Transverse colon (tissue), 4 donors: ENCODE measurements at regions not wholly inside any gene's neighbourhood (a gene's known extent, or its start where the extent isn't known, plus 50 kb on each side); places are given as distances from the start of the nearest gene placed in this dataset.

Experiments used
- DNase-seq: peaks from one replicate; pipeline ENCODE4 v3.0.0-alpha.2; 2019
- H3K27ac ChIP-seq, 4 donors: fragments of 200-600 bp; sonication (generic); 2 replicates each; pipeline ENCODE4 v1.5.1; 2016 to 2018; ENCODE audit warnings: inconsistent platforms in 4 of 4
- H3K27me3 ChIP-seq: fragments of 200-600 bp; sonication (generic); 2 replicates; pipeline ENCODE4 v1.5.1; 2017; ENCODE audit warnings: inconsistent platforms
- H3K36me3 ChIP-seq, 4 donors: fragments of 200-600 bp; sonication (generic); 2 replicates each; pipeline ENCODE4 v1.5.1; 2017 to 2019; ENCODE audit warnings: inconsistent platforms in 4 of 4
- H3K4me1 ChIP-seq, 4 donors: fragments of 200-600 bp; sonication (generic); 2 replicates each; pipeline ENCODE4 v1.5.1; 2017 to 2020; ENCODE audit warnings: inconsistent platforms in 4 of 4
- H3K4me3 ChIP-seq, 4 donors: fragments of 200-600 bp; sonication (generic); 1 replicate in 1 of 4; 2 replicates in 3 of 4; pipeline versions ENCODE4 v1.5.1 to v1.6.1; 2017 to 2019; ENCODE audit warnings: inconsistent platforms in 4 of 4
- H3K9me3 ChIP-seq, 2 donors: fragments of 200-600 bp; sonication (generic); 2 replicates each; pipeline ENCODE4 v1.5.1; 2017 to 2019; ENCODE audit warnings: inconsistent platforms in 2 of 2
- CTCF ChIP-seq, 5 experiments: fragments of 200-600 bp in 3 of 5; fragments of 450-650 bp in 2 of 5; sonication (generic) in 3 of 5; IDR thresholded peaks; 1 replicate in 2 of 5; 2 replicates in 3 of 5; pipeline ENCODE4 v1.5.1; 2016 to 2017; ENCODE audit warnings: antibody characterized with exemption in 5 of 5, inconsistent platforms in 3 of 5, mild to moderate bottlenecking in 2 of 5, moderate library complexity in 1 of 5
- EP300 ChIP-seq: sonication (generic); formaldehyde crosslinking; IDR thresholded peaks from one replicate; pipeline ENCODE4 v1.6.1; 2017; ENCODE audit warnings: antibody characterized with exemption, low read depth
- POLR2A ChIP-seq: fragments of 450-650 bp; IDR thresholded peaks from one replicate; pipeline ENCODE4 v1.6.1; 2016; ENCODE audit warnings: antibody characterized with exemption, mild to moderate bottlenecking, moderate library complexity
- POLR2AphosphoS5 ChIP-seq, 3 donors: sonication (generic); formaldehyde crosslinking; IDR thresholded peaks; one replicate each; pipeline ENCODE4 v1.6.1; 2016; ENCODE audit warnings: antibody characterized with exemption in 3 of 3
- WGBS, 2 donors: methylation state at CpG; one replicate each; pipeline ENCODE4 v1.1.5; 2018; ENCODE audit warnings: low coverage in 1 of 2; 5-methylcytosine and 5-hydroxymethylcytosine counted together
- in situ Hi-C, 4 donors: fragments of 200-750 bp; cut with MboI; loops; one replicate each; pipeline versions ENCODE4 v1.15.0 to v1.15.1; 2017; ENCODE audit warnings: low sequenced_read_pairs in 3 of 4, low pct_ligation_motif_present in 1 of 4, low pct_unique_long_range_greater_than_20kb in 1 of 4
- intact Hi-C: fragments of 100-400 bp; cut with DNase I; formaldehyde crosslinking; loops from one replicate; pipeline ENCODE4 v1.15.1; 2023; ENCODE audit warnings: low total_unique reads

GRCh38 chr2:194559523-194559922, 1097.5 kb upstream of the SLC39A10 start:
- WGBS, 2 donors: 43 to 79% methylated on average over 1 to 5 of the region's 5 CpGs
- H3K36me3 ChIP-seq: no peaks in the 10 kb centered on the region
- no peak for DNase-seq
- in situ Hi-C loops (no loop called here), intact Hi-C loops (no loop called here)
- H3K9me3 ChIP-seq: no peaks in the 10 kb centered on the region
- H3K27ac ChIP-seq: no peak overlapping the region
- no peaks in the 10 kb centered on the region for H3K4me1 ChIP-seq
- TF ChIP-seq CTCF (IDR thresholded peaks at IDR 0.05): no peak
- TF ChIP-seq EP300: no peak
- no peak for TF ChIP-seq POLR2AphosphoS5 (IDR thresholded peaks at IDR 0.05)
- no peak for TF ChIP-seq POLR2A
- H3K27me3 ChIP-seq: no peaks in the 10 kb centered on the region
- H3K4me3 ChIP-seq: no peak overlapping the region

DNA sequence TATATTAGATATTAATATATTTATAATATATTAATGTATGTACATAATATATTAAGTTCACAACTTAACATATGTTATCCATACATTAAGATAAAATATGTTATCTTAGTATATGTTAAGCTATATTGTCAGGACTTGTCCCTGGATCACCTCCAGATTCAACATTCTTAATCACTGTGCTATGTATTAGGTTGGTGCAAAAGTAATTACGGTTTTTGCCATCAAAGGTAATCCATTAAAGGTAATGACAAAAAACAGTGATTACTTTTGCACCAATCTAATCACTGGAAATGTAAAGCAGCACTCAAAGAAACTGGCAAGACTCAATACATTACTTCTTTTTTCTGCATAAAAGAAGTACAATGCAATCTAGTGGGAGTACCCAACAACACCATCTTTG, 1099.0 kb upstream of the SLC39A10 start:
- in situ Hi-C loops (no loop called here), intact Hi-C loops (no loop called here)
- no peak for TF ChIP-seq EP300
- no peak for TF ChIP-seq POLR2A
- TF ChIP-seq CTCF (IDR thresholded peaks at IDR 0.05): no peak
- TF ChIP-seq POLR2AphosphoS5 (IDR thresholded peaks at IDR 0.05): no peak

GRCh38 chr2:194556629-194557028, 1100.4 kb upstream of the SLC39A10 start:
- 68 to 90% methylated on average over 3 of the region's 3 CpGs for WGBS, 2 donors
- in situ Hi-C loops (no loop called here), intact Hi-C loops (no loop called here)

More for the DNA sequence above, 1099.0 kb upstream of the SLC39A10 start:
- 79% methylated on average over 1 of the region's 1 CpG; no CpG with 5 or more reads in 1 of the 2 donors for WGBS, 2 donors
- no peak for DNase-seq
- Histone ChIP-seq H3K9me3 (no peaks in the 10 kb centered on the region), H3K36me3 (no peaks in the 10 kb centered on the region), H3K27me3 (no peaks in the 10 kb centered on the region), H3K4me3 (no peak overlapping the region), H3K27ac (no peak overlapping the region), H3K4me1 (no peaks in the 10 kb centered on the region)

DNA sequence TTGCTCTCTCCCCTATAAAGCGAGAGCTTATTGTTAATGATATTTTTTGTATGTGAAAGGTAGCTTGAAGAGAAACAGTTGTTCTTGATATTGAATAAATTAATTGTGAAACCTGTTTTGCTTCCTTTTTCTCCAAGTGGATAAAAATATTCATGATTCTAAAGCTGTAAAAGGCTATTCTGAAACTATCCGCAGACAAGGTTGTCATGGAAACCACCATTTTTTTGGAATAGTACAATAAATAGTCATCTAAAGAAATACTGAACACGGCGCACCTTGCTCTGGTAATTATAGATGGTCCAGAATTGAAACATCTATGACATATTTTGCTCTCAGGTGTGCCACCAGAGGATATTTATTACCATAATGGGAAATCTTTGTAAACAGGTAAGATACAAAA, 1103.0 kb upstream of the SLC39A10 start:
- Histone ChIP-seq H3K4me3 (no peak overlapping the region), H3K27ac (no peak overlapping the region), H3K4me1 (no peaks in the 10 kb centered on the region), H3K36me3 (no peaks in the 10 kb centered on the region), H3K27me3 (no peaks in the 10 kb centered on the region), H3K9me3 (no peaks in the 10 kb centered on the region)
- intact Hi-C loops: no loop called here
- TF ChIP-seq POLR2AphosphoS5 (IDR thresholded peaks at IDR 0.05) (no peak), POLR2A (no peak), EP300 (no peak), CTCF (IDR thresholded peaks at IDR 0.05) (no peak)
- 88 to 90% methylated on average over 4 of the region's 4 CpGs for WGBS, 2 donors
- no peak for DNase-seq
- in situ Hi-C loops: no loop called here

More at GRCh38 chr2:194556629-194557028, 1100.4 kb upstream of the SLC39A10 start:
- Histone ChIP-seq H3K4me3 (no peak overlapping the region), H3K36me3 (no peaks in the 10 kb centered on the region), H3K9me3 (no peaks in the 10 kb centered on the region), H3K4me1 (no peaks in the 10 kb centered on the region), H3K27me3 (no peaks in the 10 kb centered on the region), H3K27ac (no peak overlapping the region)
- no peak for DNase-seq
- no peak for TF ChIP-seq CTCF (IDR thresholded peaks at IDR 0.05)
- TF ChIP-seq EP300: no peak
- no peak for TF ChIP-seq POLR2A
- no peak for TF ChIP-seq POLR2AphosphoS5 (IDR thresholded peaks at IDR 0.05)
